SKM-1 treated with dmso at 0.1 percent for 144 hours (cell line): ENCODE measurements at regions not wholly inside any gene's neighbourhood (a gene's known extent, or its start where the extent isn't known, plus 50 kb on each side); places are given as distances from the start of the nearest gene placed in this dataset.
"Not testable (repeated sequence)": the region's sequence is repeated elsewhere in the genome, so short reads cannot be mapped to it uniquely, and the experiment has no call there.

Experiments used
- DNase-seq: peaks from one replicate; lab custom pipeline; 2025; ENCODE audit not compliant: unreplicated experiment; lab: John Stamatoyannopoulos, UW

DNA sequence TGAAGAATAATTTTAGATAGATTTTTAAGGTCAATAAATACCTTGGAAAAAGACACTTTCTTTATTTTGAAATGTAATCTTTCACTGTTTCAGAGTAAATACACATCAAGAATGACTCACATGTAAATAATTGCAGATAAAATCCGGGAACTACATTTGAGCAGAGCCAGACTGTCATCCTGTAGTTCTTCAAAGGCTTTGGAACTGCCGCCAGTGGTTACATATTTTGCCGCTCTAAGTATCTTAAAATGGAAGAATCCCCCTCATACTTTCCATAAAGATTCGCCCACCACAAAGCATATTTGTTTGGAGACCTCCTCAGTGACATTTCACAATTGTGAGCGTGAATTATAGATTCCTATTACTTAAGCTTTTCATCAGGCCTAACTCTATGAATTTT lies 607.8 kb upstream of the ZFP42 start:
- DNase-seq = no peak

DNA sequence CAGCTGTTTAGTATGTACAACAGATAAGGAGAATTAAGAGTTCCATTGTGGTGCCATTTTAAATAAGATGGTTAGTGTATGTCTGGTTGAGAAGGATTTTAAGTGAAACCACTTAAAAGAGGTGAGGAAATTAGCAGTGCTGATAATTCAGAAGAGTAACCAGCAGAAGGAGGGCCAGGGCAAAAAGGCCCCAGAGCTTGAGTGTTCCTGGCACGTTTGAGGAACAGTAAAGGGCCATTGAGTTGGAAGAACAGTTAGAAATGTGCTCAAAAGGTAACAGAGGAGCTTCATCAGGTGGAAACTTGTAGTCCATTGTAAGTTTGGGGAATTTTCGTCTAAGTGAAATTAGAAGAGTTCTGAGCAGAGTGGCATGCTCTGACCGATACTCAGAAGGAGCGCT lies 606.2 kb upstream of the ZFP42 start:
- DNase-seq = no peak

DNA sequence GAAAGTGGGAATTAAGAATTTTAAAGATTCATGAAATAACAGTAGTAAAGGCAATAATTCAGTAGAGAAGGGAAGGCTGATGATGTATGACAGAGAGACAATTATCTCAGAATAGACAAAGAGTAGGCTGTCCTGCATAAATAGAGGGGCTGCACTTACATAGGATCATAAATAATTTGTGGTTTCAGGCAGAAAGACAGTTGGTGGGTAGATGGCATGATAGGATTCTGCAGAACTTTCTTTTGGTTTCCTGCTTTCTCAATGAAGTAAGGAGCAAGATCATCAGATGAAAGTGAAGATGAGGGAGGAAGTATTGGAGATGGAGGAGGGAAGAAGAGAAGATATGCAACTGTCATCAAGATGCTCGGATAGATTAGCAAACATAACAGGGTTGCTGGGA lies 604.9 kb upstream of the ZFP42 start:
- DNase-seq = no peak

DNA sequence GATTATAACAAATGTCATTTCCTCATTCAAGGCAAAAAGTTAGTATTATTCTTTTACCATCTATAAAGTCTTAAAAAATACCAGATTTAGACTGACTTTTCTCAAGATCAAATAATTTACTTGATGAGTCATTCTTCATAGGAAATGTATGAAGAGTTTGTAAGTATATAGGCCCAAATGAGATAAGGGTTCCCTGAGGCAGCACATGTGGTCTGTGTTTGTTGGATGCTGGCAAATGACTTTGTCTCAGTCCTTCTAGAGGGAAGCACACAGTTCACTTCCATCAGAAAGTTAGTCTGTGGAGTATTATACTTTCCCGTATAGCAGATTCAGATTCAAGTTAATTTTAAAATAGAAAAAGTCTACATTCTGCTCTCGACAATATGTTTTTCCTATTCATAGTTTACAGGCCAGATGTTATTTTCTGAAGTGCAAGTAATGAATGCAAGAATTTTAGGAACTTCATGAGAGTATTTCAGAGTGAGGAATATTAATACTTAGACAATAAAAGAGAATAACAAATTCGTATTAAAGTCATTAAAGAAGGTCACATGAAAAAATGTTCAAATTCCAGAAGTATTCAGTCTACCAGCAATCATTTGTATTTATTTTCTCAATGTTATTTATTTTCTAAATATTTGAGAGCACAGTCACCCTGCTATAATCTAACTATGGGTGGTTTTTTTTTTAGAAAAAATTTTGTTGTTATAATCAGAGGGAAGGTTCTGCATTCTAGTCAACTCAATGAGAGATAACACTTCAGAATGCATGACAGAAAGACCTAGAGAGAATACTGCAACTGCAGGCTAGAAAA lies 601.8 kb upstream of the ZFP42 start:
- no peak for DNase-seq

DNA sequence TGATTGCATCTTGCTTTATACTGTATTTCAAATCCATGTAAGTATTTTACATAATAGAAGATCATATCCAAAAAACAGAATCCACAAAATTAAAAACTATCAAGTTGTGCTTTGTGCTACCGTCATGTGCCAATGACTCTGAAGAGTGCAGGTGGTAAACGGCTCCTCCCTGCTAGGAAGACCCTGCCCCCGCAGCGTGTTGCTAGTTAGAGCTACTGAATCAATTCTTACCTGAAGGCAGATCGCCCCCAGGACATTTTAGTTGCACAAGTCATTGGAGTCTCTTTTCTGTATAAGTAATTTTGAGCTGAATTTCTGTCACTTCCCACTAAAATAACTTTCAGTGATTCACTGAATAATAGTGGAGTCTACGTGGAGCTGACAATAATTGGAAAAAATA lies 599.5 kb upstream of the ZFP42 start:
- no peak for DNase-seq

DNA sequence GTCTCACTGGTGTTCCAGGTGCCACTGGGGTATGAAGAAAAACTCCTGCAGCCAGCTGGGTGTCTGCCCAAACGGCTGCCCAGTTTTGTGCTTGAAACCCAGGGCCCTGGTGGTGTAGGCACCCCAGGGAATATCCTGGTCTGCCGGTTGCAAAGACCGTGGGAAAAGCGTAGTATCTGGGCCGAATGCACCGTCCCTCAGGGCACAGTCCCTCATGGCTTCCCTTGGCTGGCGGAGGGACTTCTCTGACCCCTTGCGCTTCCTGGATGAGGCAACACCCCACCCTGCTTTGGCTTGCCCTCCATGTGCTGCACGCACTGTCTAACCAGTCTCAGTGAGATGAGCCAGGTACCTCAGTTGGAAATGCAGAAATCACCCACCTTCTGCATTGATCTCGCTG lies 587.1 kb upstream of the ZFP42 start:
- DNase-seq = not testable (repeated sequence)

DNA sequence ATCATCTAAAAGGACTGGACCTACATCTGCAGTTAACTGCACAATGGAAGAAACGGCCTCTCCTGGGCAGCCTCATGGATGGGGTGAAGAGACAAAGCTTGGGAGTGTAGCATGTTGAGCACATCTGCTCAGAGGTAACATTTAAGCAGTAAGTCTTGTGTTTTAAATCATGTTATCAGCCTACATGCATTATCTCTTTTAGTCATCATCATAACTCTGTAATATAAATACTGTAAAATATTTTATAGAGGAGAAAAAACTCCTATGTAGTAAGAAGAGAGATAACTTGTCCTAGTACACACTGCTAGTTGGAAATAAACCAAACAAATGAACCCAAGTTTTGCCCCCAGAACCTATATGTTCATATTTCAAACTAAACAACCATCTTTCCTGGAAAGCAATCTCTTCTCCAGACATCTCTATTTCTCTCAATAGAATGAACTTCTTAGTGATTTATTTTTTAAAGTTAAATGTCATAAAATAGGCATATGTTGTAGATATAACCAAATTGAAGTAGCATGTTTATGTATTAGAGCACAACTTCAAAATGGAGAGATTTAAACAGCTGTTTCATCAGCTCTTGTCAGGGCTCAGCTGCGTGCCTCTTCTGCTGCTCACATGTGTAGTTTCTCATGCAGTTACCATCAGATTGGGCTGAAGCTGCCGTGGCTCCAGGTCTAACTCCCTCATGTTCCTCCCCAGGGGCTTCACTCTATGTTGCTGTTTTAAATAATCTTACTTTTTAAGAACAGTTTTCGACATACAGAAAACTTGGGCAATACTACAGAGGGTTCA lies 581.8 kb upstream of the ZFP42 start:
- DNase-seq = no peak

DNA sequence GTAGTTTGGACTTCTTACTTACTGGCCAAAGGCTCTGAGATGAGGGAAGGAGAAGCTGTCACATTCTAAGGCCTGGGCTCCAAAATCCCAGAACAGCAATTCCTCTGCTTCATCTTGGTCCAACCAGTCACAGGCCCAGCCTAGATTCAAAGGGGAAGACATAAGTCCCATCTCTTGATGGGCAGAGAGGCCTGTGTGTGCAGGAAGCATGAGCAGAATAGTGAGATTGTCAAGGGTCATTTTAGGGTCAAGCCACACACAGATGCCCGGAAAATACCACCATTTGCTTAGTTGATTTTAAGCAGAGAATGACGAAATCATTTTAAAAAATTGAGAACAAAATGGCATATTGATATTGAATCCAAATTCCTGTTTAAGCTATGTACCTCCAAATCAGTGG lies 580.9 kb upstream of the ZFP42 start:
- DNase-seq = no peak

DNA sequence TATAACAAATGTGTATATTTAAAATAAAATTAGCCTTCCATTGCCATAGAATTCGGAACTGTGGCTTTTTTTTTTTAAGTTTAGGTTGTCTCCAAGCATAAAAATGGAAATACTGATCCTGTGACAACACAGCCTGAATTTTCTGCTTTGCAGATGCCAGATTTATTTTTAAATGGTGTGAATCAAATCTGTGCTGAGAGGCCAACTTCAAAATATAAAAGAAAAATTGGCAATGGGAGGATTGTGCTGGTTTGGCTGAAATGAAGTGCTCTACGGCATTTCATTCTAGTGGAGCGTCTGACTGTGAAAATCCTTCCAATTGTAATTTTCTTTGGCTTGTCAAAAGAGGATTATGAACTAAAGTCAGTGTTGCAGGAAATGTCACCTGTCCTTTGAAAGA lies 580.3 kb upstream of the ZFP42 start:
- DNase-seq = no peak

DNA sequence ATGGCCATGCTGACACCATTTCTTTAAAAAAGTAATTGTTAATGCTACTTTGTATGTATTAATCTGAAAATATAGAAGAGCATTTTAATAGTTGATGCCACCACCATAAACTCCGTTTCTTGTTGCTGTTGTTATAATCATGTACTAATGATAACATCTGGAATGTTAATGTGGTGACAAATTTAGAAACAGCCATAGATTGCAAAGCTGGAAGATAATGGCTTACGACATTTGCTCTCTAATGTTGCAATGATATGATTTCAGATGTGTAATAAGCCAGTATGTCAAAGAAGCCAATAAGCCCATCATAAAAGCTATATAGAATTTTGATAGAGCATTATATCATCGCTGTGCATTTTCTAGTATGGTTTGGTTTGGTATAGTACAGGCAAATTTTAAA lies 579.4 kb upstream of the ZFP42 start:
- no peak for DNase-seq

DNA sequence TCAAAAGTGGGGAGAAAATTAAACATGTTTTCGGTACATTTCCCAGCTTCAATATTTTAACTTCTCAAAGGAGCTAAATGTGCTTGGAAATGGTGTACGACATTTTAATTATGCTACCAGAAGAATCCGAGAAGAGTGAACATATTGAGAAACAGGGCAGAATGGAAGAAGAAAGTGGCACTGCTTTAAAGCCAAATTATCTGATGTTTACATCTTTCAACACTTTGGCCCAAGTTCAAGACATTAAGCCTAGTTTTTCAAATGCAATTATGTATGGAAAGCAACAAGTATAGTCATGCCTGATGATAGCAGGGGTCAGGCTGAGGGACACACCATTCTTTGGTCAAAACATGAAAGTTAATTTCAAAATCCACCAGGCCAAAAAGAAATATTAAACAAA lies 577.9 kb upstream of the ZFP42 start:
- no peak for DNase-seq

DNA sequence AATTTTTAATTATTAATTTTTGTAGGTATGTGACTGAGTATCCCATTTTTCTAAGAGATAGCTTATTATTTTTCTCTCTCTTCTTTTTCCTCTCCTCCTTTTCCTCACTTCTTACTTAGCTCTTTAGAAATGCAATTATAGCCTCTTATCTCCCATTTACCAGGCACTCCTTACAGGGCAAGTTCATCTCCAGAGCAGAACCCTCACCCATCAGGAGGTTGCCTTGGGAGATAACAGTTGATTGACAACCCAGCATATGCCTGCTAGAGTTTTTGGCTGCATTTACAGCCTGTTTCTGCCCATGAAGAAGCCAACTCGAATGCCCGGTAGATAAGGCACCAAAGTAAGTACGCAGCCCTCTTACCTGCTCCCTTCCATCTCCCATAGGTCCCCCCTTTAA lies 572.9 kb upstream of the ZFP42 start:
- no peak for DNase-seq

DNA sequence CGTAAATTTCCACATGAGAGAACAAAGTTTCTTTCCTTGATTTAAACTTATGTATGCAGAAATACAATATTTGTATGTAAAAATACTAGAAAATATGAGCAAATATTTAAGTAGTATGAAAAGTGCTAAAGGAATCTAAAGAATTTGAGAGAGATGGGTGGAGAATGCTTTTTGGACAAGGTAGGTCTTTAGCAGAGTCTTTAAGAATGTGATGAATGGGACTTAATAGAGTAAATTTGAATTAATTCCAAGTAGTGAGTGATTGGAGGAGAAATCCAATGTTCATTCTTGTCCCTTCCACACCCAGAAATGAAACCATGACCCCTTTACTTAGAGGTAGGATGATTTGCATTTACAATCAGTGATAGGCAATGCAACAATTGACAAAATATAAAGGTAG lies 570.9 kb upstream of the ZFP42 start:
- no peak for DNase-seq

DNA sequence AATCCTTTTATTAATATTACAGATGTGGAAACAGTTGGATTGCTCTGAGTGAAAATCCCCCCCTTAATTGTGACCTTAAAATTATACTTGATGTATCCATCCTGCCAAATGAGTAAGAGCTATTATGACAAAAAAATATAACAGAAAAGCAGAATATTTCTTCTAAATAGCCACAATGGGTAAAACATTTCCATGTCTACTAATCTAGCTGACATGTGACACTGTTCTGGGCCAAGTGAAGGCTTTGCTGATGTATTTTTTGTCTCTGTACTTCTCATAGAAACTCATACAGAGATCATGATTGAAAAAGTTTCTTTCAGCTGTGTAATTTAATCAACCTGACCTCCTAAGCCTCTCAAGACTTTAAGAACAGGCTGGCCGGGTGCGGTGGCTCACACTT lies 569.1 kb upstream of the ZFP42 start:
- DNase-seq = no peak

DNA sequence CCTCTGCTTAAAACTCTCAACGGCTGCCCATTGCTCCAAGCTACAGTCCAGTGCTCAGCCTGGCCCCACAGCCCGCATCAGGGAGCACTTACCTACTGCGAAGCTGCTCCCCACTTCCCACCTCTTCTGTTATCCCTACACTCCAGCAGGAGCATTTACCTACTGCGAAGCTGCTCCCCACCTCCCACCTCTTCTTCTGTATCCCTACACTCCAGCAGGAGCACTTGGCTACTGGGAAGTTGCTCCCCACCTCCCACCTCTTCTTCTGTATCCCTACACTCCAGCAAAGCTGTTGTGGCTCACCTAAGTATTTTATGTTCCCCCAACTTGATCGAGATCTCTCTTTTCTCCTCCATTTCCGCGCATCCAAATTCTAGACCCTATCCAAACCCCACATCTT lies 563.3 kb upstream of the ZFP42 start:
- no peak for DNase-seq

DNA sequence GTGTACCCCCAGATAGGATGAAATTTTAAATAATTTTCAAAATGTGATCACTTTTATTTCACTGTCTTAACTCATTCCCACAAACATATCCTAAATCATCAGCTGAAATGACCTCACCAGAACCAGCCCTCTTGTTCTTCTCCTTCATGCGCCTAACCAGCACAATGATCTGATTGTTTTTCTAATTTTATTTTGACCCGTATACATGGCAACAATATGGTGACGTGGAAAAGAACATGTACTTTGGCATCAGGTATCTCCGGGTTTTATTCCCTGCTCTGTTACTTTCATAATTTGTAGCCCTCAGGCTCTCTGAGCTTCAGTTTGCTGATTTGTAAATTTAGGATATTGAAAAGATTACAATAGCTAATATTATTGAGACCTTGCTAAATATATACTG lies 562.4 kb upstream of the ZFP42 start:
- DNase-seq = no peak

DNA sequence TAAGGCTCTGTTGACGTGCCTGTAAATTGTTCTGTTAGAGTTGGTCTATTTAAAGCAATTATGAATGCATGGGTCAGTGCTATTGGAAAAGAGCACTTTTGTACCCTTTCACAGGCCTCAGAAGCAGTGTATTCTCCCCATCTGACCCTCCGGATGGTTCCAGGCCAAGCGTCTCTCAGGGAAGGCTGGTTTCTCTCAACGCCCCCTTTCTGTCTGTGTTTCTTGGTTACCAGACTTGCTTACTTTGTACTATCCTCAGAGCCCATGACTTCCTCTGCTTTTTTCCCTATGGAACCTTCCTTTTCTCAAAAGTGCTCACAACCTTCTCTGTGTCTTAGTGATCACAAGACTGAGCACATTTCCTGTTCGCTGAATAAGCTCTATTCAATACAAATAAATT lies 559.3 kb upstream of the ZFP42 start:
- DNase-seq = no peak

DNA sequence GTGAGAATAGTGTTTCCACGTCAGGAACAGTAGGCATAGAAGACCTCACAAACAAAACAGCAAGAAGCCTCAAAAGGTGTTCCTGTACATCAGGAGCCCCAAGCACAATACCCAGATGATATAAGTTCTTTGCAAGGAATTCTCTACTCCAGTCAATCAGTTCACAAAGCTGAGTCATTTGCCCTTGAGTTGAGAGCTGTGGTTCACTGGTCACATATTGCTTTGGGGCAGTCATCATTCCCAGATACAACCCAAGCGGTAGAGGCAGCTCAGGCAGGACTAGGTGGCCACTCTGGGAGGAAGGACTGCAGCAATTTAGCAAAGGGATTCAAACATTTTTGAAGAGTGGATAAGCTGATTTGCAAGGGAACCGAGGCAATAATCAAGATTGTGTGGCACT lies 551.5 kb upstream of the ZFP42 start:
- DNase-seq = no peak

DNA sequence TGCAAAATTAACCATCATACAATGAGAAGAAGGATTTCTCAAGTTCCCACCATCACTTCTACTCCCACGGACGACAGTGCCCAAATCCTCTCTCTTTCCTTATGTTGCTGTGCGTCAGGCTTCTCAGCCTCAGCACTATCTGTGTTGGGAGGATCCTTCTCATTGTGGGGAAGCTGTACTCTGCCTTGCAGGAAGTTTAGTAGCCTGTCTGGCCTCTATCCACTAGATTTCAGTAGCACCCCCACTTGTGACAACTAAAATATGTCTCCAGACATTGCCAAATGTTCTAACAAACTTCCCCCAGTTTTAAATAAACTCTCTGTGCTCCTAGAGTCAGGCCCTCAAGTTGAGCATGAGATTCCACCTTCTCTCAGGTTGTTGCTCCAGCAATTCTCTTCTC lies 545.9 kb upstream of the ZFP42 start:
- no peak for DNase-seq

DNA sequence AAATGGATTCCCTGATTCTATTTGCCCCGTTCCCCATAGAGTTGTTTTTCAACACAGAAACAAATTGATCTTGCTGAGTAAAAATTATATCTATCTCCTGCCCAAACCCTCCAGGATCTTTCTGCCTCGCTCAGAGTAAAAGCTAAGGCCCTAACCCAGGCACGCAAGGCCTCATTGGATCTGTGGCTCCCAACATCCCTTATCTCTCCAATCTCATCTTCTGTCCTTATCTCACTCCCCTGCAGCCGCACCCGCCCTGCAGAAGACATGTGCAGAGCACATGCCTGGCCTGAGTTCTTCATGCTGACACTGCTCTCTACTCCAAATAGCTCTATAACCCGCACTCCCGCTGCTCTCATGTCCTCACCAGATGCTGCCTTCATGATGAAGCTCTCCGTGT lies 543.8 kb upstream of the ZFP42 start:
- DNase-seq = no peak

DNA sequence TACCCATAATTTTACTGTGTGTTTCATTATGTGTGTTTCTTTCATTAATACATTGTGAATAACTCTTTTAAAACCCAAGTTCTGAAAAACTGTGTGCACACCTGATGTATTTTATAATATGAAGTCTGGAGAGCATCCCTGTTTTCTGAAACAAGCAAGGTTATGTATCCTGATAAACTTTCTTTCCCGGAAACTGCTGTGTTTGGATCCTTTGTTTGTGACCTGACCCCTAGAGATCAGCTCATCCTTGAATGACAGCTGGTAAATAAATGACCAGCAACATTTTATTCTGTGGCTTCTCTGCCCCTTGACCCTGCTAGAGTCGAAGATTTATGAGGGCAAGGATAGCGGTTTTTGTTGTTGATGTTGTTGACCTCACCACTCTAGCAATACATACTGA lies 535.6 kb upstream of the ZFP42 start:
- no peak for DNase-seq

DNA sequence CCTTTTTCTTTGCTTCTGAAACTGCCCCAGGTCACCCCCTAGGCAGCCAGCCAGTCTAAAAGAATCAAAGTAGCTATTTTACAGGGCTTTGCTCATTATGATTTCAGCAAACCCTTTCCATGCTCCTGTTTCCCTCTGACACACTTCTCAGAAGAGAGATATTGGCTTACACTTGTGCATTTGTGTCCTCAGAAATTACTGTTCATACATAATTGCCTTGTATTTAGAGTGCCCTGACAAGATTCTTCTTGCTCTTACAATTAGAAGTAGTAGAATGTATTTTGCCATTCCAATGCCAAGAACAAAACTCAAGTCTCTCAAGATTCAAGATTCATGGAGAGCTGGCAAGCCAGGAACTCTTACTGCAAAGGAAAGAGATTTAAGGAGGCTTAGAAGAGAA lies 531.0 kb upstream of the ZFP42 start:
- DNase-seq = no peak

DNA sequence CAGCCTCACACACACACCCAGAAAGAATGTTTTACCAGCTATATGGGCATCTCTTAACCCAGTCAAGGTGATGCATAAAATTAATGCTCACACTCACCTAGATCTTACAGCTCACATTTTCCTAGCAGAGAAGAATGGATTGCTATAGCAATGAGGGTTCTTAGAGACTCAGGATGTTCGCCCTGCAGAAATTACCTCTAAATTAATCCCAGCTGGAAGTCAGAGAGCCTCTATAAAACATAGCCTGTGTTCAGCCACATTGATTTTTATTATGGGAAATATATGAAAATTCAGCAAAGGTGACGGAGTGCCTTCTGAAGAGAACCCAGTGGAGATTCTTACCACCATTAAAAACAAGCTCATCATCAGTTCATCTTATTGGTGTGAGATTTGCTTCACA lies 528.3 kb upstream of the ZFP42 start:
- DNase-seq = no peak
